ENCODE measurements at regions not wholly inside any gene's neighbourhood (a gene's known extent, or its start where the extent isn't known, plus 50 kb on each side); places are given as distances from the start of the nearest gene placed in this dataset.

DNA sequence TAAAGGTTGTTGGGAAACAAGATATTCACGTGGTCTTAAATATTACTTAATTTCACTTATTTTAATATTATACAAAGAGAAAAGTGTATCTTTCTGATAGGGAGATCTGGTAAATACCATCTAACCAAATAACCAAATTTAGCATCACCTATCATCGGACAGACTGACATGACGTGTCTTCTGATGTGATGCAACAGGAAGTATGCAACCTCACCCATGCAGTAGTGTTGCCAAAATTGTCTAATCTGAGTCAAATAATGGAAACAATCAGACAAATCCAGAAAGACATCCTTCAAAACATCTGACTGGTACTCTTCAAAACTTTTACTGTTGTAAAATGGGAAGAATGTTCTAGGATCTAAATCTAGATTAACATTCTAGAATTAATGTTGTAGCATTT lies 148.0 kb downstream of the FGF1 start (continued):
- TF ChIP-seq, protein P1, sequence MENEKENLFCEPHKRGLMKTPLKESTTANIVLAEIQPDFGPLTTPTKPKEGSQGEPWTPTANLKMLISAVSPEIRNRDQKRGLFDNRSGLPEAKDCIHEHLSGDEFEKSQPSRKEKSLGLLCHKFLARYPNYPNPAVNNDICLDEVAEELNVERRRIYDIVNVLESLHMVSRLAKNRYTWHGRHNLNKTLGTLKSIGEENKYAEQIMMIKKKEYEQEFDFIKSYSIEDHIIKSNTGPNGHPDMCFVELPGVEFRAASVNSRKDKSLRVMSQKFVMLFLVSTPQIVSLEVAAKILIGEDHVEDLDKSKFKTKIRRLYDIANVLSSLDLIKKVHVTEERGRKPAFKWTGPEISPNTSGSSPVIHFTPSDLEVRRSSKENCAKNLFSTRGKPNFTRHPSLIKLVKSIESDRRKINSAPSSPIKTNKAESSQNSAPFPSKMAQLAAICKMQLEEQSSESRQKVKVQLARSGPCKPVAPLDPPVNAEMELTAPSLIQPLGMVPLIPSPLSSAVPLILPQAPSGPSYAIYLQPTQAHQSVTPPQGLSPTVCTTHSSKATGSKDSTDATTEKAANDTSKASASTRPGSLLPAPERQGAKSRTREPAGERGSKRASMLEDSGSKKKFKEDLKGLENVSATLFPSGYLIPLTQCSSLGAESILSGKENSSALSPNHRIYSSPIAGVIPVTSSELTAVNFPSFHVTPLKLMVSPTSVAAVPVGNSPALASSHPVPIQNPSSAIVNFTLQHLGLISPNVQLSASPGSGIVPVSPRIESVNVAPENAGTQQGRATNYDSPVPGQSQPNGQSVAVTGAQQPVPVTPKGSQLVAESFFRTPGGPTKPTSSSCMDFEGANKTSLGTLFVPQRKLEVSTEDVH (IDR thresholded peaks at IDR 0.05; ENCODE audit: low read depth, partially characterized antibody), result no peak
- no peak for TF ChIP-seq PAX8 (IDR thresholded peaks at IDR 0.05)
- TF ChIP-seq, protein P2, sequence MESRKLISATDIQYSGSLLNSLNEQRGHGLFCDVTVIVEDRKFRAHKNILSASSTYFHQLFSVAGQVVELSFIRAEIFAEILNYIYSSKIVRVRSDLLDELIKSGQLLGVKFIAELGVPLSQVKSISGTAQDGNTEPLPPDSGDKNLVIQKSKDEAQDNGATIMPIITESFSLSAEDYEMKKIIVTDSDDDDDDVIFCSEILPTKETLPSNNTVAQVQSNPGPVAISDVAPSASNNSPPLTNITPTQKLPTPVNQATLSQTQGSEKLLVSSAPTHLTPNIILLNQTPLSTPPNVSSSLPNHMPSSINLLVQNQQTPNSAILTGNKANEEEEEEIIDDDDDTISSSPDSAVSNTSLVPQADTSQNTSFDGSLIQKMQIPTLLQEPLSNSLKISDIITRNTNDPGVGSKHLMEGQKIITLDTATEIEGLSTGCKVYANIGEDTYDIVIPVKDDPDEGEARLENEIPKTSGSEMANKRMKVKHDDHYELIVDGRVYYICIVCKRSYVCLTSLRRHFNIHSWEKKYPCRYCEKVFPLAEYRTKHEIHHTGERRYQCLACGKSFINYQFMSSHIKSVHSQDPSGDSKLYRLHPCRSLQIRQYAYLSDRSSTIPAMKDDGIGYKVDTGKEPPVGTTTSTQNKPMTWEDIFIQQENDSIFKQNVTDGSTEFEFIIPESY (IDR thresholded peaks at IDR 0.05), result no peak
- no peak for TF ChIP-seq BRCA1 (IDR thresholded peaks at IDR 0.05; ENCODE audit: low read depth, low read length)
- TF ChIP-seq, protein P3, sequence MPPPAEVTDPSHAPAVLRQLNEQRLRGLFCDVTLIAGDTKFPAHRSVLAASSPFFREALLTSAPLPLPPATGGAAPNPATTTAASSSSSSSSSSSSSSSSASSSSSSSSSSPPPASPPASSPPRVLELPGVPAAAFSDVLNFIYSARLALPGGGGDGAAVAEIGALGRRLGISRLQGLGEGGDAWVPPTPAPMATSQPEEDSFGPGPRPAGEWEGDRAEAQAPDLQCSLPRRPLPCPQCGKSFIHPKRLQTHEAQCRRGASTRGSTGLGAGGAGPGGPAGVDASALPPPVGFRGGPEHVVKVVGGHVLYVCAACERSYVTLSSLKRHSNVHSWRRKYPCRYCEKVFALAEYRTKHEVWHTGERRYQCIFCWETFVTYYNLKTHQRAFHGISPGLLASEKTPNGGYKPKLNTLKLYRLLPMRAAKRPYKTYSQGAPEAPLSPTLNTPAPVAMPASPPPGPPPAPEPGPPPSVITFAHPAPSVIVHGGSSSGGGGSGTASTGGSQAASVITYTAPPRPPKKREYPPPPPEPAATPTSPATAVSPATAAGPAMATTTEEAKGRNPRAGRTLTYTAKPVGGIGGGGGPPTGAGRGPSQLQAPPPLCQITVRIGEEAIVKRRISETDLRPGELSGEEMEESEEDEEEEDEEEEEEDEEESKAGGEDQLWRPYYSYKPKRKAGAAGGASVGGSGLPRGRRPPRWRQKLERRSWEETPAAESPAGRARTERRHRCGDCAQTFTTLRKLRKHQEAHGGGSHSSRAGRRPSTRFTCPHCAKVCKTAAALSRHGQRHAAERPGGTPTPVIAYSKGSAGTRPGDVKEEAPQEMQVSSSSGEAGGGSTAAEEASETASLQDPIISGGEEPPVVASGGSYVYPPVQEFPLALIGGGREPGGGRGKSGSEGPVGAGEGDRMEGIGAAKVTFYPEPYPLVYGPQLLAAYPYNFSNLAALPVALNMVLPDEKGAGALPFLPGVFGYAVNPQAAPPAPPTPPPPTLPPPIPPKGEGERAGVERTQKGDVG (CRISPR knock-in tag; IDR thresholded peaks at IDR 0.05), result no peak
- TF ChIP-seq NR2C1 (IDR thresholded peaks at IDR 0.05), result no peak
- TF ChIP-seq KDM1A (IDR thresholded peaks at IDR 0.05; ENCODE audit: borderline replicate concordance), result no peak
- no peak for TF ChIP-seq JUNB (IDR thresholded peaks at IDR 0.05)
- TF ChIP-seq YBX1 (IDR thresholded peaks at IDR 0.05), result no peak

Data from GM12878 (cell line).